Esophagus squamous epithelium (tissue), 5 donors: ENCODE measurements at regions not wholly inside any gene's neighbourhood (a gene's known extent, or its start where the extent isn't known, plus 50 kb on each side); places are given as distances from the start of the nearest gene placed in this dataset.

Experiments used
- DNase-seq: peaks from one replicate; lab custom pipeline; 2025; lab: John Stamatoyannopoulos, UW
- H3K27ac ChIP-seq, 4 donors: fragments of 200-600 bp; sonication (generic); one replicate each; pipeline ENCODE4 v1.5.1; 2016 to 2019; ENCODE audit warnings: mild to moderate bottlenecking in 1 of 4
- H3K27me3 ChIP-seq, 4 donors: fragments of 200-600 bp; sonication (generic); 1 replicate in 3 of 4; 2 replicates in 1 of 4; pipeline versions ENCODE4 v1.5.1 to v1.6.0; 2017 to 2021; ENCODE audit warnings: antibody characterized with exemption in 1 of 4
- H3K36me3 ChIP-seq, 3 donors: fragments of 200-600 bp; sonication (generic); one replicate each; pipeline ENCODE4 v1.5.1; 2016 to 2019
- H3K4me1 ChIP-seq, 3 donors: fragments of 200-600 bp; sonication (generic); one replicate each; pipeline ENCODE4 v1.5.1; 2017 to 2019
- H3K4me3 ChIP-seq, 4 donors: fragments of 200-600 bp; sonication (generic); 1 replicate in 3 of 4; 2 replicates in 1 of 4; pipeline ENCODE4 v1.5.1; 2016 to 2019; ENCODE audit warnings: mild to moderate bottlenecking in 2 of 4, moderate library complexity in 1 of 4
- H3K9me3 ChIP-seq, 3 donors: fragments of 200-600 bp; sonication (generic); one replicate each; pipeline ENCODE4 v1.5.1; 2016 to 2019
- CTCF ChIP-seq, 6 experiments: fragments of 450-650 bp in 4 of 6; fragments of 200-600 bp in 2 of 6; sonication (generic) in 2 of 6; IDR thresholded peaks; one replicate each; pipeline ENCODE4 v1.5.1; 2016 to 2019; ENCODE audit warnings: antibody characterized with exemption in 6 of 6, mild to moderate bottlenecking in 4 of 6, moderate library complexity in 4 of 6
- POLR2A ChIP-seq, 4 donors: fragments of 450-650 bp; IDR thresholded peaks; one replicate each; pipeline ENCODE4 v1.6.1; 2017; ENCODE audit warnings: antibody characterized with exemption in 4 of 4, mild to moderate bottlenecking in 4 of 4, moderate library complexity in 3 of 4
- WGBS, 2 donors: methylation state at CpG; one replicate each; pipeline ENCODE4 v1.1.5; 2018; 5-methylcytosine and 5-hydroxymethylcytosine counted together
- intact Hi-C: fragments of 100-400 bp; cut with DNase I; formaldehyde crosslinking; loops from one replicate; pipeline ENCODE4 v1.15.0; 2022
- donor health status: DM: yes; HTN: yes; CAD: no.

GRCh38 chr4:96240041-96240440 lies 400.1 kb downstream of the PDHA2 start:
- H3K27ac ChIP-seq = no peak overlapping the region
- TF ChIP-seq POLR2A (IDR thresholded peaks at IDR 0.05) = no peak
- no peak for TF ChIP-seq CTCF (IDR thresholded peaks at IDR 0.05)
- 64 to 70% methylated on average over 4 of the region's 4 CpGs for WGBS, 2 donors
- peaks cover 0 to 10% (median 0%) of the 10 kb centered on the region in 3 donors for H3K9me3 ChIP-seq
- H3K36me3 ChIP-seq = no peaks in the 10 kb centered on the region
- no peak overlapping the region for H3K4me3 ChIP-seq
- intact Hi-C loops = no loop called here
- no peaks in the 10 kb centered on the region for H3K4me1 ChIP-seq
- H3K27me3 ChIP-seq = no peaks in the 10 kb centered on the region
- DNase-seq = no peak

DNA sequence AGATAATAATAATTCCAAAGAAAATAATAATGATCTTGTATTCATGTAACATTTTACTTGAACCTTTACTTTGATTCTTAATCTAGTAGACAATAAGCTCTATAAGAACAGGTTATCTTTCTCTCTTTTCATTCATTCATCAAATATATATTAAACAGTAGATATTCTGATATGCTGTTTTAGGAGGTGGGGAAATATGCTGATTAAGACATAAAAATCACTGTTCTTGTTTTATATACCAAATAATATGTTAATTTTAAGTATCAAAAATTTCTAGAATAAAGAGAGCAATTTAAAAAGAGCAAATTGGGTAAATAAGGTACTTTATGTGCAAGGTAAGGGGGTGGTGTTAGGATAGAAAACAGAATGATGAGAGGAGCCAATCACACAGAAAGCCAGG lies 401.9 kb downstream of the PDHA2 start:
- TF ChIP-seq CTCF (IDR thresholded peaks at IDR 0.05) = no peak
- no peak for TF ChIP-seq POLR2A (IDR thresholded peaks at IDR 0.05)
- Histone ChIP-seq H3K27ac (no peak overlapping the region), H3K4me3 (no peak overlapping the region), H3K36me3 (no peaks in the 10 kb centered on the region), H3K27me3 (no peaks in the 10 kb centered on the region), H3K4me1 (no peaks in the 10 kb centered on the region), H3K9me3 (peaks cover 0 to 10% (median 0%) of the 10 kb centered on the region in 3 donors)
- intact Hi-C loops = no loop called here
- DNase-seq = no peak

GRCh38 chr4:96247096-96247495 lies 407.2 kb downstream of the PDHA2 start:
- Histone ChIP-seq H3K9me3 (no peaks in the 10 kb centered on the region), H3K4me1 (no peaks in the 10 kb centered on the region), H3K36me3 (no peaks in the 10 kb centered on the region), H3K27me3 (no peaks in the 10 kb centered on the region), H3K27ac (no peak overlapping the region), H3K4me3 (no peak overlapping the region)
- TF ChIP-seq POLR2A (IDR thresholded peaks at IDR 0.05) (no peak), CTCF (IDR thresholded peaks at IDR 0.05) (no peak)
- intact Hi-C loops = no loop called here
- DNase-seq = no peak

- no peak overlapping the region for H3K4me3 ChIP-seq
- no peaks in the 10 kb centered on the region for H3K9me3 ChIP-seq
- intact Hi-C loops = no loop called here
- H3K36me3 ChIP-seq = no peaks in the 10 kb centered on the region
- DNase-seq = no peak
- WGBS, 2 donors = 54 to 64% methylated on average over 3 of the region's 3 CpGs
- H3K4me1 ChIP-seq = no peaks in the 10 kb centered on the region
- H3K27me3 ChIP-seq = no peaks in the 10 kb centered on the region
- TF ChIP-seq POLR2A (IDR thresholded peaks at IDR 0.05) (no peak), CTCF (IDR thresholded peaks at IDR 0.05) (no peak)
- no peak overlapping the region for H3K27ac ChIP-seq
Measured at GRCh38 chr4:96248225-96248624, 408.3 kb downstream of the PDHA2 start.

GRCh38 chr4:96260064-96260682 lies 420.3 kb downstream of the PDHA2 start:
- no peaks in the 10 kb centered on the region for H3K4me1 ChIP-seq
- DNase-seq = no peak
- no peak overlapping the region for H3K27ac ChIP-seq
- no peaks in the 10 kb centered on the region for H3K27me3 ChIP-seq
- TF ChIP-seq CTCF (IDR thresholded peaks at IDR 0.05) = no peak
- TF ChIP-seq POLR2A (IDR thresholded peaks at IDR 0.05) = no peak
- 35 to 58% methylated on average over 2 of the region's 2 CpGs for WGBS, 2 donors
- intact Hi-C loops = no loop called here
- H3K9me3 ChIP-seq = no peaks in the 10 kb centered on the region
- no peaks in the 10 kb centered on the region for H3K36me3 ChIP-seq
- H3K4me3 ChIP-seq = no peak overlapping the region
